ENCODE measurements at regions not wholly inside any gene's neighbourhood (a gene's known extent, or its start where the extent isn't known, plus 50 kb on each side); places are given as distances from the start of the nearest gene placed in this dataset.

DNA sequence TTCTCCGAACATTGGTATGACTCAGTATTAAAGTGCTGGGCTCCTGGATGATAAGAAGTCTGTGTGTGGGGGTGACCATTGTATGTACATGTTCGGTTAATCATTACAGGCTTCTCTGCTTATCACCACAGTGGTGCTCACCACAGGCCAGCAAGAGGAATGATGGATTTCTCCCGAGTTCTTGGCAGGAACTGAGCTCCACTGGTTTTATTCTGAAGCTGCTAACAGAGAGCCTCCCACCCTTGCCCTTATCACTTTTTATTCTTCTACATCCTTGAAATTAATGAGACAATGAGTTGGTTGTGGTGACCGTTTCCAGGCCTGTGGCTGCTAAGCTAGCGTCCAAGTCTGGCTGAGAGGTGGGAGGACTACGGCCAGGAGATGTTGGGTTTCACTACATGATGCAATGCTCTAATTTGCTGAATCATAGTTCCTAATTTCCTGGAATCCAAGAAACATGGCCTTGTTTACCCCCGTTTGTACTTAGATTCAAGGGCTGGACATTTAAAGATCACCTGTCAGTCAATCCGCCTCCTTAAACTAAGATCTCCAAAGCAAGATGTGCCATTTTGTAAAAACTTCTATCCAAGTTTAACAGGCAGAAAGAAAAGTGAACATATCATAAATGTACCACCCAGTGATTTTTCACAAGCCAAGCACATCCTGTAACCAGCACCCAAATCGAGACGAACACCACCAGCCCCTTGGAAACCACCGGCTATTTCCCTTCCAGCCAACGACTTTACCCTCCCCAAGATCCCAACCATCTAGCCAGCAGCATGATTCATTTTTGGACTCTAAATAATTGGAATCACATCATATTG, 172.5 kb downstream of the FOXA2 start (continued):
- TF ChIP-seq RBM15 (IDR thresholded peaks at IDR 0.05; ENCODE audit: insufficient read depth, low read length) = no peak
- no peak for TF ChIP-seq BCOR (IDR thresholded peaks at IDR 0.05)
- TF ChIP-seq FIP1L1 (IDR thresholded peaks at IDR 0.05; ENCODE audit: low read depth, low read length, poor library complexity, severe bottlenecking) = no peak
- TF ChIP-seq ARID1B (IDR thresholded peaks at IDR 0.05) = peak; percentile 89
- no peak for TF ChIP-seq STAG1 (CRISPR knock-in tag; IDR thresholded peaks at IDR 0.05; ENCODE audit: borderline replicate concordance)
- TF ChIP-seq, protein P1, sequence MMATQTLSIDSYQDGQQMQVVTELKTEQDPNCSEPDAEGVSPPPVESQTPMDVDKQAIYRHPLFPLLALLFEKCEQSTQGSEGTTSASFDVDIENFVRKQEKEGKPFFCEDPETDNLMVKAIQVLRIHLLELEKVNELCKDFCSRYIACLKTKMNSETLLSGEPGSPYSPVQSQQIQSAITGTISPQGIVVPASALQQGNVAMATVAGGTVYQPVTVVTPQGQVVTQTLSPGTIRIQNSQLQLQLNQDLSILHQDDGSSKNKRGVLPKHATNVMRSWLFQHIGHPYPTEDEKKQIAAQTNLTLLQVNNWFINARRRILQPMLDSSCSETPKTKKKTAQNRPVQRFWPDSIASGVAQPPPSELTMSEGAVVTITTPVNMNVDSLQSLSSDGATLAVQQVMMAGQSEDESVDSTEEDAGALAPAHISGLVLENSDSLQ (IDR thresholded peaks at IDR 0.05) = peak; percentile 97
- TF ChIP-seq ZNF174 (CRISPR knock-in tag; IDR thresholded peaks at IDR 0.05) = no peak
- peak; percentile 36; the same call in 1 of the 2 replicates for TF ChIP-seq PML (IDR thresholded peaks at IDR 0.05; ENCODE audit: low read length)
- peak; percentile 55 for TF ChIP-seq DACH1 (IDR thresholded peaks at IDR 0.05; ENCODE audit: partially characterized antibody)
- TF ChIP-seq, protein P2, sequence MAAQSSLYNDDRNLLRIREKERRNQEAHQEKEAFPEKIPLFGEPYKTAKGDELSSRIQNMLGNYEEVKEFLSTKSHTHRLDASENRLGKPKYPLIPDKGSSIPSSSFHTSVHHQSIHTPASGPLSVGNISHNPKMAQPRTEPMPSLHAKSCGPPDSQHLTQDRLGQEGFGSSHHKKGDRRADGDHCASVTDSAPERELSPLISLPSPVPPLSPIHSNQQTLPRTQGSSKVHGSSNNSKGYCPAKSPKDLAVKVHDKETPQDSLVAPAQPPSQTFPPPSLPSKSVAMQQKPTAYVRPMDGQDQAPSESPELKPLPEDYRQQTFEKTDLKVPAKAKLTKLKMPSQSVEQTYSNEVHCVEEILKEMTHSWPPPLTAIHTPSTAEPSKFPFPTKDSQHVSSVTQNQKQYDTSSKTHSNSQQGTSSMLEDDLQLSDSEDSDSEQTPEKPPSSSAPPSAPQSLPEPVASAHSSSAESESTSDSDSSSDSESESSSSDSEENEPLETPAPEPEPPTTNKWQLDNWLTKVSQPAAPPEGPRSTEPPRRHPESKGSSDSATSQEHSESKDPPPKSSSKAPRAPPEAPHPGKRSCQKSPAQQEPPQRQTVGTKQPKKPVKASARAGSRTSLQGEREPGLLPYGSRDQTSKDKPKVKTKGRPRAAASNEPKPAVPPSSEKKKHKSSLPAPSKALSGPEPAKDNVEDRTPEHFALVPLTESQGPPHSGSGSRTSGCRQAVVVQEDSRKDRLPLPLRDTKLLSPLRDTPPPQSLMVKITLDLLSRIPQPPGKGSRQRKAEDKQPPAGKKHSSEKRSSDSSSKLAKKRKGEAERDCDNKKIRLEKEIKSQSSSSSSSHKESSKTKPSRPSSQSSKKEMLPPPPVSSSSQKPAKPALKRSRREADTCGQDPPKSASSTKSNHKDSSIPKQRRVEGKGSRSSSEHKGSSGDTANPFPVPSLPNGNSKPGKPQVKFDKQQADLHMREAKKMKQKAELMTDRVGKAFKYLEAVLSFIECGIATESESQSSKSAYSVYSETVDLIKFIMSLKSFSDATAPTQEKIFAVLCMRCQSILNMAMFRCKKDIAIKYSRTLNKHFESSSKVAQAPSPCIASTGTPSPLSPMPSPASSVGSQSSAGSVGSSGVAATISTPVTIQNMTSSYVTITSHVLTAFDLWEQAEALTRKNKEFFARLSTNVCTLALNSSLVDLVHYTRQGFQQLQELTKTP (IDR thresholded peaks at IDR 0.05; ENCODE audit: low read depth in 1 of 2, partially characterized antibody in 2 of 2) = peak in 1 of 2 experiments; percentile 81
- TF ChIP-seq RB1 (IDR thresholded peaks at IDR 0.05; ENCODE audit: low read depth) = no peak
- no peak for TF ChIP-seq IFI16 (CRISPR knock-in tag; IDR thresholded peaks at IDR 0.05)
- peak in 1 of 3 experiments; percentile 45 for TF ChIP-seq YY1 (IDR thresholded peaks at IDR 0.05; ENCODE audit: borderline replicate concordance in 1 of 3, control insufficient read depth in 1 of 3, extremely low read depth in 1 of 3, insufficient read depth in 3 of 3, insufficient read length in 1 of 3, insufficient replicate concordance in 2 of 3, low read depth in 1 of 3, low read length in 2 of 3)
- no peak for TF ChIP-seq HIVEP1 (CRISPR knock-in tag; IDR thresholded peaks at IDR 0.05)
- TF ChIP-seq, protein P3, sequence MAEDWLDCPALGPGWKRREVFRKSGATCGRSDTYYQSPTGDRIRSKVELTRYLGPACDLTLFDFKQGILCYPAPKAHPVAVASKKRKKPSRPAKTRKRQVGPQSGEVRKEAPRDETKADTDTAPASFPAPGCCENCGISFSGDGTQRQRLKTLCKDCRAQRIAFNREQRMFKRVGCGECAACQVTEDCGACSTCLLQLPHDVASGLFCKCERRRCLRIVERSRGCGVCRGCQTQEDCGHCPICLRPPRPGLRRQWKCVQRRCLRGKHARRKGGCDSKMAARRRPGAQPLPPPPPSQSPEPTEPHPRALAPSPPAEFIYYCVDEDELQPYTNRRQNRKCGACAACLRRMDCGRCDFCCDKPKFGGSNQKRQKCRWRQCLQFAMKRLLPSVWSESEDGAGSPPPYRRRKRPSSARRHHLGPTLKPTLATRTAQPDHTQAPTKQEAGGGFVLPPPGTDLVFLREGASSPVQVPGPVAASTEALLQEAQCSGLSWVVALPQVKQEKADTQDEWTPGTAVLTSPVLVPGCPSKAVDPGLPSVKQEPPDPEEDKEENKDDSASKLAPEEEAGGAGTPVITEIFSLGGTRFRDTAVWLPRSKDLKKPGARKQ (CRISPR knock-in tag; IDR thresholded peaks at IDR 0.05) = no peak
- no peak for TF ChIP-seq RBM14 (IDR thresholded peaks at IDR 0.05; ENCODE audit: borderline replicate concordance, insufficient read depth, low read depth, low read length)
- TF ChIP-seq SMARCA5 (IDR thresholded peaks at IDR 0.05) = no peak
- 0 out of 4 replicates have a peak, but pooled peaks of 1 of the 2 experiments have one; percentile 33 for TF ChIP-seq NONO (IDR thresholded peaks at IDR 0.05; ENCODE audit: low read depth in 2 of 2, low read length in 1 of 2)
- TF ChIP-seq FOXK2 (conservative IDR thresholded peaks at IDR 0.05 in 1 of 2, IDR thresholded peaks at IDR 0.05 in 1 of 2; ENCODE audit: low read depth in 2 of 2) = peak; percentile 97 to 99
- TF ChIP-seq, protein P4, sequence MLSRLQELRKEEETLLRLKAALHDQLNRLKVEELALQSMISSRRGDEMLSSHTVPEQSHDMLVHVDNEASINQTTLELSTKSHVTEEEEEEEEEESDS (CRISPR knock-in tag; IDR thresholded peaks at IDR 0.05) = no peak

All from K562 (cell line).